Activated CD8-positive, alpha-beta memory T cell treated with anti-CD3 and anti-CD28 coated beads, Interleukin-2, amount 50 U/mL, for 24 hours (primary cell): ENCODE measurements at regions not wholly inside any gene's neighbourhood (a gene's known extent, or its start where the extent isn't known, plus 50 kb on each side); places are given as distances from the start of the nearest gene placed in this dataset.

Source experiments
- DNase-seq: peaks from one replicate; pipeline ENCODE4 v3.0.0-alpha.2; 2020; ENCODE audit errors: extremely low read depth

GRCh38 chr12:126570566-126570965 is 1505.3 kb downstream of the AACS start:
- no peak for DNase-seq

- no peak for DNase-seq
These were observed 1506.9 kb downstream of the AACS start for GRCh38 chr12:126572170-126572569.

- DNase-seq = no peak
These were observed 1516.4 kb downstream of the AACS start for GRCh38 chr12:126581655-126582054.

- DNase-seq = no peak
These were observed 1517.0 kb downstream of the AACS start for GRCh38 chr12:126582231-126582630.

- no peak for DNase-seq
These were observed 1523.5 kb downstream of the AACS start for GRCh38 chr12:126588586-126589249.

- no peak for DNase-seq
These were observed 1526.3 kb downstream of the AACS start for GRCh38 chr12:126591533-126591932.

- DNase-seq = no peak
These were observed 1536.2 kb downstream of the AACS start for GRCh38 chr12:126601184-126602170.

GRCh38 chr12:126602612-126603011 is 1537.4 kb downstream of the AACS start:
- DNase-seq = no peak

- DNase-seq = no peak
These were observed 1541.9 kb downstream of the AACS start for GRCh38 chr12:126607157-126607556.

GRCh38 chr12:126607867-126608266 is 1542.6 kb downstream of the AACS start:
- no peak for DNase-seq

- DNase-seq = no peak
These were observed 1543.5 kb downstream of the AACS start for GRCh38 chr12:126608607-126609175.

GRCh38 chr12:126616441-126616840 is 1551.2 kb downstream of the AACS start:
- DNase-seq = no peak

GRCh38 chr12:126617312-126617711 is 1552.1 kb downstream of the AACS start:
- no peak for DNase-seq

GRCh38 chr12:126627596-126627995 is 1562.4 kb downstream of the AACS start:
- no peak for DNase-seq

- DNase-seq = no peak
These were observed 1571.6 kb downstream of the AACS start for GRCh38 chr12:126636821-126637220.

- DNase-seq = no peak
These were observed 1579.2 kb downstream of the AACS start for GRCh38 chr12:126644236-126645020.

GRCh38 chr12:126648074-126648473 is 1582.8 kb downstream of the AACS start:
- DNase-seq = no peak

- DNase-seq = no peak
These were observed 1585.9 kb downstream of the AACS start for GRCh38 chr12:126651133-126651532.

- DNase-seq = no peak
These were observed 1598.3 kb downstream of the AACS start for GRCh38 chr12:126663304-126664094.

GRCh38 chr12:126667339-126667738 is 1599.6 kb upstream of the TMEM132C start:
- no peak for DNase-seq

- no peak for DNase-seq
These were observed 1598.4 kb upstream of the TMEM132C start for GRCh38 chr12:126668538-126668937.
